ENCODE measurements at regions not wholly inside any gene's neighbourhood (a gene's known extent, or its start where the extent isn't known, plus 50 kb on each side); places are given as distances from the start of the nearest gene placed in this dataset.

DNA sequence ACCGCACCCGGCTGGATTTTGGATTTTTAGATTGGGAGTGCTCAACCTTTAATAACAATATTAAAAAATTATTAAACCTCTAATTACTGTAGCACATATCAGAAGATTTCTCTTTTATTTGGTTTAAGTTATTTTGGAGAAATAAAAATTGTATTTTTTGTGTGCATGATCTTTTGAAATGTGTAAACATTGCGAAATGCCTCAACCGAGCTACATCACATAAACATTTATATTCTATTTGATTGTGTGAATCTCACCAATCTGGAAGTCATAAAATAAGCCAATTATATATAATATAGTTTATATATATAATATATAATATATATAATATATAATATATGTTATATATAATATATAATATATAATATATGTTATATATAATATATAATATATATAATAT lies 696.2 kb upstream of the RBFOX1 start:
- CTCF ChIA-PET = no interaction called here

DNA sequence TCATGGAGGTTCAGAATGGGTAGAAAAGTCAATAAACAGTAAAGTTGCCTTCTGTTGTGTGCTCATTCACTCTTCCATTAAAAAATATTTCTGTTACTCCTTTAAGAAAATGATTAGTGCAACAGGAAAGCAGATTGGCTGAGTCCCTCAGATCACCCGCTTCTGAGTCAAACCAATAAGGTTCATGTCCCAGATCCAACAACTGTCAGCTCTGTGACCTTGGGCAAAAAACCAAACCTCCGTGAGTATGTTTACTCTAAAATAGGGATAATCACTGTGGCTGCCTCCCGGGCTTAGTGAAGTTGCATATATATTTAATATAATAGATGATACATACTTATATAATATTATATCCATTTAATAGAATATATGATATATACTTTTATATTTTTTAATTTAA lies 698.5 kb upstream of the RBFOX1 start:
- TF ChIP-seq, protein P1, sequence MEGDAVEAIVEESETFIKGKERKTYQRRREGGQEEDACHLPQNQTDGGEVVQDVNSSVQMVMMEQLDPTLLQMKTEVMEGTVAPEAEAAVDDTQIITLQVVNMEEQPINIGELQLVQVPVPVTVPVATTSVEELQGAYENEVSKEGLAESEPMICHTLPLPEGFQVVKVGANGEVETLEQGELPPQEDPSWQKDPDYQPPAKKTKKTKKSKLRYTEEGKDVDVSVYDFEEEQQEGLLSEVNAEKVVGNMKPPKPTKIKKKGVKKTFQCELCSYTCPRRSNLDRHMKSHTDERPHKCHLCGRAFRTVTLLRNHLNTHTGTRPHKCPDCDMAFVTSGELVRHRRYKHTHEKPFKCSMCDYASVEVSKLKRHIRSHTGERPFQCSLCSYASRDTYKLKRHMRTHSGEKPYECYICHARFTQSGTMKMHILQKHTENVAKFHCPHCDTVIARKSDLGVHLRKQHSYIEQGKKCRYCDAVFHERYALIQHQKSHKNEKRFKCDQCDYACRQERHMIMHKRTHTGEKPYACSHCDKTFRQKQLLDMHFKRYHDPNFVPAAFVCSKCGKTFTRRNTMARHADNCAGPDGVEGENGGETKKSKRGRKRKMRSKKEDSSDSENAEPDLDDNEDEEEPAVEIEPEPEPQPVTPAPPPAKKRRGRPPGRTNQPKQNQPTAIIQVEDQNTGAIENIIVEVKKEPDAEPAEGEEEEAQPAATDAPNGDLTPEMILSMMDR (IDR thresholded peaks at IDR 0.05; ENCODE audit: insufficient read depth, low read depth, low read length) = no peak
- Histone ChIP-seq H3K27me3 (ENCODE audit: control insufficient read depth, insufficient read depth, low read length) (no peaks in the 10 kb centered on the region), H3K36me3 (ENCODE audit: control insufficient read depth, insufficient read depth, low read length) (no peaks in the 10 kb centered on the region), H3K4me3 (ENCODE audit: low read depth, low read length) (no peak overlapping the region)
- no peak for DNase-seq (ENCODE audit: low read depth)
- CTCF ChIA-PET = no interaction called here
- POLR2A ChIA-PET = no interaction called here

More for the DNA sequence above, 696.2 kb upstream of the RBFOX1 start:
- POLR2A ChIA-PET = no interaction called here
- TF ChIP-seq, protein P1 (IDR thresholded peaks at IDR 0.05; ENCODE audit: insufficient read depth, low read depth, low read length) = no peak
- no peak for DNase-seq (ENCODE audit: low read depth)
- H3K36me3 ChIP-seq (ENCODE audit: control insufficient read depth, insufficient read depth, low read length) = no peaks in the 10 kb centered on the region
- no peaks in the 10 kb centered on the region for H3K27me3 ChIP-seq (ENCODE audit: control insufficient read depth, insufficient read depth, low read length)
- H3K4me3 ChIP-seq (ENCODE audit: low read depth, low read length) = no peak overlapping the region

DNA sequence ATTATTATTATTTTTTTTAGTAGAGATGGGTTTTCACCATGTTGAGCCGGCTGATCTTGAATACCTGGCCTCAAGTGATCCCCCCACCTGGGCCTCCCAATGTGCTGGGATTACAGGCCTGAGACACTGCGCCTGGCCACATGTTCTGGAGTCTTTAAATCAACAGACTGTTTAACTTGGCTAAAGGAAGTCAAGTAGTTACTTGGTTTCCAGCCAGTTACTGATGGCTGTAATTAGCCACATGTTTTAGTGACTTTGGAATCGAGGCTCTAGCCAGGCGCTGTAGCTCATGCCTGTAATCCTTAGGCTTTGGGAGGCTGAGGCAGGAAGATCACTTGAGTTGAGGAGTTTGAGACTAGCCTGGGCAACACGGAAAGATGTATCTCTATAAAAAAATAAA lies 699.2 kb upstream of the RBFOX1 start:
- H3K36me3 ChIP-seq (ENCODE audit: control insufficient read depth, insufficient read depth, low read length) = no peaks in the 10 kb centered on the region
- ChIA-PET CTCF (no interaction called here), POLR2A (no interaction called here)
- TF ChIP-seq, protein P1 (IDR thresholded peaks at IDR 0.05; ENCODE audit: insufficient read depth, low read depth, low read length) = no peak
- no peak for DNase-seq (ENCODE audit: low read depth)
- H3K4me3 ChIP-seq (ENCODE audit: low read depth, low read length) = no peak overlapping the region
- H3K27me3 ChIP-seq (ENCODE audit: control insufficient read depth, insufficient read depth, low read length) = no peaks in the 10 kb centered on the region

DNA sequence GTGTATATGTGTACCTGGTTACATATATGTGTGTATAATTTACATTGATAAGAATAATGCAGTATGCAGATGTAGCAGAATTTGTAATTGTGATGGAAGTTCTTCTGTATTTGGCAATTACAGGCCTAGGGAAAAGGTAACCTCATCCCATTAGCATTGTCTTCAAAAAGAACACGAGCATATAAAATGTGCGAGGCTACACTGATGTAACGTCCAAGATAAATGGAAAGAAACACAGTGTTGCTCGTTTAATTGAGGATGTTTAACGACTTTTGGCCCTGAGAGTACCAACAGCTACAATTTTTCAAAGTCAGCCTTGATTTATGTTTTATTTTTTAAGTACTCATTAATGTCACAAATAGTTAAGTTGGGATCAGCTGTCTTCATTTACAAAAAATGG lies 703.5 kb upstream of the RBFOX1 start:
- TF ChIP-seq, protein P1 (IDR thresholded peaks at IDR 0.05; ENCODE audit: insufficient read depth, low read depth, low read length) = no peak
- POLR2A ChIA-PET = no interaction called here
- Histone ChIP-seq H3K4me3 (ENCODE audit: low read depth, low read length) (no peak overlapping the region), H3K36me3 (ENCODE audit: control insufficient read depth, insufficient read depth, low read length) (no peaks in the 10 kb centered on the region), H3K27me3 (ENCODE audit: control insufficient read depth, insufficient read depth, low read length) (no peaks in the 10 kb centered on the region)
- CTCF ChIA-PET = interaction anchor here (2.7 kb wide), 1 partner anchor 14 kb away, joined by 11 read pairs; no protein-coding TSS in a partner anchor
- DNase-seq (ENCODE audit: low read depth) = no peak

DNA sequence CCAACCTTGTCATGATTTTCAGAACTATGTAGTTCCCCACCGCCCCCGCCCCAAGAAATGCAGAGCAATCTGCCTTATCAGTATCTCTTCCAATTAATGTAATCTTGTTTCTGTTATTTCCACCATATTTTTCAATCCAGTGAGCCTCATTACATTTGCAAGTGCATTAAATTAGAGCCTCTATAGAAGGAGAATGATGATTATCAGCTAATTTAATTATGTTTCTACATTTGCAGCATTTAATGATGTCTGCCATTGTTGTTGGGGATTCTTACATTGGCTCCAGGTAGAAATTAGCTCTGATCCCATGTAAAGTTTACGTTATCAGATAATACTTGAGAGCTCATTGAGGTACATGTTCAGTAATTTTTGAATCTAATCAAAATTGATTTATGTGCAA lies 707.0 kb upstream of the RBFOX1 start:
- H3K27me3 ChIP-seq (ENCODE audit: control insufficient read depth, insufficient read depth, low read length) = no peaks in the 10 kb centered on the region
- no peak overlapping the region for H3K4me3 ChIP-seq (ENCODE audit: low read depth, low read length)
- DNase-seq (ENCODE audit: low read depth) = no peak
- CTCF ChIA-PET = interaction anchor here (0.7 kb wide), 1 partner anchor 1405 kb away, joined by 3 read pairs; no protein-coding TSS in a partner anchor
- POLR2A ChIA-PET = no interaction called here
- TF ChIP-seq, protein P1 (IDR thresholded peaks at IDR 0.05; ENCODE audit: insufficient read depth, low read depth, low read length) = no peak
- H3K36me3 ChIP-seq (ENCODE audit: control insufficient read depth, insufficient read depth, low read length) = no peaks in the 10 kb centered on the region
